Right cardiac atrium (tissue), 5 donors: ENCODE measurements at regions not wholly inside any gene's neighbourhood (a gene's known extent, or its start where the extent isn't known, plus 50 kb on each side); places are given as distances from the start of the nearest gene placed in this dataset.
A peak's percentile ranks its signal among the peaks of the same experiment; 100 is the strongest.
"Not testable (repeated sequence)": the region's sequence is repeated elsewhere in the genome, so short reads cannot be mapped to it uniquely, and the experiment has no call there.

Experiments
- ATAC-seq, 2 donors: fragments of 200-7000 bp; cut with Tn5 transposase; one replicate each; pipeline versions ENCODE4 v1.8.0 to v1.9.1; 2020; ENCODE audit warnings: moderate library complexity in 2 of 2, mild to moderate bottlenecking in 1 of 2
- DNase-seq, 3 donors: peaks; one replicate each; pipeline ENCODE4 v3.0.0-alpha.2; 2020
- H3K27ac ChIP-seq: one replicate; pipeline ENCODE4 v1.5.1; 2013; ENCODE audit warnings: mild to moderate bottlenecking, low read length, control low read depth, moderate library complexity
- H3K27me3 ChIP-seq: one replicate; pipeline ENCODE4 v1.6.1; 2013; ENCODE audit not compliant: control insufficient read depth, insufficient read depth
- H3K4me1 ChIP-seq: one replicate; pipeline ENCODE4 v1.6.1; 2013; ENCODE audit warnings: low read length; ENCODE audit not compliant: control insufficient read depth, insufficient read depth
- H3K4me3 ChIP-seq: one replicate; pipeline ENCODE4 v1.5.1; 2013; ENCODE audit warnings: low read length, control low read depth
- H3K9me3 ChIP-seq: one replicate; pipeline ENCODE4 v1.6.1; 2013; ENCODE audit warnings: low read length; ENCODE audit not compliant: control insufficient read depth
- WGBS: extraction: QIAGEN DNeasy Blood & Tissue Kit; methylation state at CpG from one replicate; pipeline ENCODE4 v1.1.7; 2013; 5-methylcytosine and 5-hydroxymethylcytosine counted together
- intact Hi-C, 4 donors: fragments of 100-400 bp; cut with DNase I; formaldehyde crosslinking; loops; one replicate each; pipeline versions ENCODE4 v1.11.0 to v1.14.0; 2022 to 2023
- donor health status: healthy with polysubstance abuse.
- donor health status: DM: no; HTN: yes; CAD: no.
- donor health status: DM: no; HTN: no; CAD: no.
- donor health status: DM: no; HTN: yes; CAD: no; lungs with severe emphysema.
- donor health status: DM: yes; HTN: yes; CAD: no.

- Histone ChIP-seq H3K27me3 (no peaks in the 10 kb centered on the region), H3K4me1 (no peaks in the 10 kb centered on the region), H3K27ac (no peak overlapping the region), H3K4me3 (no peak overlapping the region), H3K9me3 (no peaks in the 10 kb centered on the region)
- ATAC-seq, result no peak
- intact Hi-C loops, result no loop called here
- DNase-seq, result no peak
These were observed 132.1 kb downstream of the PCSK1 start for GRCh38 chr5:96300976-96301375.

GRCh38 chr5:96297867-96298266, 135.2 kb downstream of the PCSK1 start:
- no peaks in the 10 kb centered on the region for H3K9me3 ChIP-seq
- WGBS, result 47% methylated on average over 3 of the region's 3 CpGs
- no peak overlapping the region for H3K27ac ChIP-seq
- ATAC-seq (peak; percentile 31 to 37), DNase-seq (no peak)
- H3K4me3 ChIP-seq, result no peak overlapping the region
- H3K4me1 ChIP-seq, result no peaks in the 10 kb centered on the region
- no peaks in the 10 kb centered on the region for H3K27me3 ChIP-seq
- intact Hi-C loops, result no loop called here

- H3K9me3 ChIP-seq, result no peaks in the 10 kb centered on the region
- 24% methylated on average over 1 of the region's 1 CpG for WGBS
- H3K4me3 ChIP-seq, result no peak overlapping the region
- no peaks in the 10 kb centered on the region for H3K4me1 ChIP-seq
- DNase-seq (no peak), ATAC-seq (peak; percentile 51 to 63)
- no peaks in the 10 kb centered on the region for H3K27me3 ChIP-seq
- H3K27ac ChIP-seq, result no peak overlapping the region
- intact Hi-C loops, result no loop called here
These were observed 135.8 kb downstream of the PCSK1 start for GRCh38 chr5:96297290-96297689.

GRCh38 chr5:96294884-96295202, 138.2 kb downstream of the PCSK1 start:
- no peak overlapping the region for H3K27ac ChIP-seq
- intact Hi-C loops, result no loop called here
- no peaks in the 10 kb centered on the region for H3K27me3 ChIP-seq
- H3K4me3 ChIP-seq, result no peak overlapping the region
- no peaks in the 10 kb centered on the region for H3K9me3 ChIP-seq
- ATAC-seq, result no peak
- no peak for DNase-seq
- no peaks in the 10 kb centered on the region for H3K4me1 ChIP-seq

- H3K27me3 ChIP-seq, result no peaks in the 10 kb centered on the region
- no peak for DNase-seq
- ATAC-seq, result peak; percentile 50 to 66
- H3K27ac ChIP-seq, result no peak overlapping the region
- no peaks in the 10 kb centered on the region for H3K4me1 ChIP-seq
- H3K9me3 ChIP-seq, result no peaks in the 10 kb centered on the region
- no peak overlapping the region for H3K4me3 ChIP-seq
- WGBS, result 50% methylated on average over 2 of the region's 2 CpGs
- intact Hi-C loops, result no loop called here
These were observed 138.8 kb downstream of the PCSK1 start for GRCh38 chr5:96293966-96294883.

- no peaks in the 10 kb centered on the region for H3K27me3 ChIP-seq
- intact Hi-C loops, result no loop called here
These were observed 140.3 kb downstream of the PCSK1 start for GRCh38 chr5:96292582-96293247.

GRCh38 chr5:96289287-96289686, 143.8 kb downstream of the PCSK1 start:
- intact Hi-C loops, ATAC-seq, H3K4me1 ChIP-seq, H3K27me3 ChIP-seq, H3K4me3 ChIP-seq, DNase-seq, H3K27ac ChIP-seq, H3K9me3 ChIP-seq: not testable (repeated sequence)
- WGBS, result 60% methylated on average over 5 of the region's 5 CpGs

More at GRCh38 chr5:96292582-96293247, 140.3 kb downstream of the PCSK1 start:
- Histone ChIP-seq H3K9me3 (no peaks in the 10 kb centered on the region), H3K4me1 (no peaks in the 10 kb centered on the region), H3K4me3 (no peak overlapping the region), H3K27ac (peak overlapping the region; percentile 15)
- WGBS, result 51% methylated on average over 8 of the region's 8 CpGs
- DNase-seq (peak in 2 of 3 donors; percentile 52 to 57), ATAC-seq (peak; percentile 81 to 84)

GRCh38 chr5:96288845-96289185, 144.2 kb downstream of the PCSK1 start:
- DNase-seq (no peak), ATAC-seq (no peak)
- H3K4me3 ChIP-seq, result no peak overlapping the region
- intact Hi-C loops, result no loop called here
- H3K27ac ChIP-seq, result no peak overlapping the region
- no peaks in the 10 kb centered on the region for H3K4me1 ChIP-seq
- H3K9me3 ChIP-seq, result no peaks in the 10 kb centered on the region
- no peaks in the 10 kb centered on the region for H3K27me3 ChIP-seq
- 70% methylated on average over 1 of the region's 1 CpG for WGBS

GRCh38 chr5:96288166-96288844, 144.7 kb downstream of the PCSK1 start:
- no peak for DNase-seq
- no peak overlapping the region for H3K27ac ChIP-seq
- intact Hi-C loops, result no loop called here
- ATAC-seq, result no peak
- no peaks in the 10 kb centered on the region for H3K27me3 ChIP-seq
- WGBS, result 68% methylated on average over 3 of the region's 3 CpGs
- no peak overlapping the region for H3K4me3 ChIP-seq
- H3K9me3 ChIP-seq, result no peaks in the 10 kb centered on the region
- no peaks in the 10 kb centered on the region for H3K4me1 ChIP-seq

- intact Hi-C loops, result no loop called here
These were observed 145.9 kb downstream of the PCSK1 start for GRCh38 chr5:96287136-96287535.

GRCh38 chr5:96285823-96286222, 147.2 kb downstream of the PCSK1 start:
- Histone ChIP-seq H3K9me3 (no peaks in the 10 kb centered on the region), H3K27me3 (no peaks in the 10 kb centered on the region), H3K27ac (no peak overlapping the region), H3K4me1 (no peaks in the 10 kb centered on the region), H3K4me3 (no peak overlapping the region)
- ATAC-seq, result no peak
- 84% methylated on average over 1 of the region's 1 CpG for WGBS
- DNase-seq, result no peak
- intact Hi-C loops, result no loop called here

More at GRCh38 chr5:96287136-96287535, 145.9 kb downstream of the PCSK1 start:
- Histone ChIP-seq H3K27ac (no peak overlapping the region), H3K4me1 (no peaks in the 10 kb centered on the region), H3K9me3 (no peaks in the 10 kb centered on the region), H3K27me3 (no peaks in the 10 kb centered on the region), H3K4me3 (no peak overlapping the region)
- no peak for ATAC-seq
- no peak for DNase-seq
- WGBS, result 86% methylated on average over 2 of the region's 2 CpGs
